Vagina (tissue), 2 donors: ENCODE measurements at regions not wholly inside any gene's neighbourhood (a gene's known extent, or its start where the extent isn't known, plus 50 kb on each side); places are given as distances from the start of the nearest gene placed in this dataset.

ENCODE experiments used
- DNase-seq, 2 donors: peaks; one replicate each; pipeline ENCODE4 v3.0.0-alpha.2; 2017; ENCODE audit errors: extremely low spot score in 2 of 2
- H3K27ac ChIP-seq: fragments of 200-600 bp; sonication (generic); one replicate; pipeline ENCODE4 v1.5.1; 2019
- H3K27me3 ChIP-seq: fragments of 200-600 bp; sonication (generic); one replicate; pipeline ENCODE4 v1.5.1; 2019
- H3K36me3 ChIP-seq, 2 donors: fragments of 200-600 bp; sonication (generic); one replicate each; pipeline ENCODE4 v1.5.1; 2017 to 2019
- H3K4me1 ChIP-seq: fragments of 200-600 bp; sonication (generic); one replicate; pipeline ENCODE4 v1.5.1; 2019
- H3K4me3 ChIP-seq, 2 donors: fragments of 200-600 bp; sonication (generic); 1 replicate in 1 of 2; 2 replicates in 1 of 2; pipeline ENCODE4 v1.5.1; 2016 to 2019
- H3K9me3 ChIP-seq: fragments of 200-600 bp; sonication (generic); one replicate; pipeline ENCODE4 v1.5.1; 2019
- POLR2A ChIP-seq, 2 donors: fragments of 450-650 bp; IDR thresholded peaks; one replicate each; pipeline ENCODE4 v1.6.1; 2017; ENCODE audit warnings: antibody characterized with exemption in 2 of 2, mild to moderate bottlenecking in 2 of 2, moderate library complexity in 2 of 2
- POLR2AphosphoS5 ChIP-seq, 2 donors: sonication (generic); formaldehyde crosslinking; IDR thresholded peaks; one replicate each; pipeline ENCODE4 v1.9.0; 2017; ENCODE audit warnings: antibody characterized with exemption in 2 of 2, mild to moderate bottlenecking in 2 of 2, low read depth in 1 of 2; ENCODE audit not compliant: insufficient read depth in 1 of 2
- intact Hi-C: fragments of 100-400 bp; cut with DNase I; formaldehyde crosslinking; loops from one replicate; pipeline ENCODE4 v1.15.1; 2023
- TF ChIP-seq, protein P1 (sequence below), 3 experiments: fragments of 450-650 bp in 2 of 3; fragments of 200-600 bp in 1 of 3; sonication (generic) in 1 of 3; IDR thresholded peaks; one replicate each; pipeline ENCODE4 v1.5.1; 2017 to 2019; ENCODE audit warnings: antibody characterized with exemption in 3 of 3, mild to moderate bottlenecking in 2 of 3, moderate library complexity in 2 of 3

DNA sequence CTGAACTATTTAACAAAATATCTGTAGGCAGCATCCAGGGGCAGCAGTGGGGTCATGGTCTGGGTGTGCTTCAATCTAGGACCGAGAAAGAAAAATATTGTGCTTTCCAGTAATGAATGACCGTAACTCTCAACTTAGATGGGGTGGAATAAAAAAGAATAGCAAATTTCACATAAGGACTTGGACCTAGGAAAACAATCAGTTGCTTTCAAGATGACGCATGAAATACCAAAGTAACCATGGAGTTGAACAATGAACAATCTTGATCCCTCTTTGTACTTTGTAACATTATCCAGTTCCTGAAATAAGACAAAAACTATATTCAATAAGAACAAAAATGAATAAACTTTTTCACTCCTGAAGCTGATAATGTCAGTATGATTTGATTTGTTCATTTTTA is 167.1 kb downstream of the C7orf25 start:
- Histone ChIP-seq H3K4me1 (peaks cover 5% of the 10 kb centered on the region), H3K27ac (no peak overlapping the region), H3K9me3 (no peaks in the 10 kb centered on the region), H3K36me3 (no peaks in the 10 kb centered on the region), H3K4me3 (no peak overlapping the region), H3K27me3 (no peaks in the 10 kb centered on the region)
- no peak for DNase-seq
- TF ChIP-seq POLR2A (IDR thresholded peaks at IDR 0.05) (no peak), POLR2AphosphoS5 (IDR thresholded peaks at IDR 0.05; ENCODE audit: insufficient read depth in 1 of 2, low read depth in 1 of 2) (no peak)
- TF ChIP-seq, protein P1, sequence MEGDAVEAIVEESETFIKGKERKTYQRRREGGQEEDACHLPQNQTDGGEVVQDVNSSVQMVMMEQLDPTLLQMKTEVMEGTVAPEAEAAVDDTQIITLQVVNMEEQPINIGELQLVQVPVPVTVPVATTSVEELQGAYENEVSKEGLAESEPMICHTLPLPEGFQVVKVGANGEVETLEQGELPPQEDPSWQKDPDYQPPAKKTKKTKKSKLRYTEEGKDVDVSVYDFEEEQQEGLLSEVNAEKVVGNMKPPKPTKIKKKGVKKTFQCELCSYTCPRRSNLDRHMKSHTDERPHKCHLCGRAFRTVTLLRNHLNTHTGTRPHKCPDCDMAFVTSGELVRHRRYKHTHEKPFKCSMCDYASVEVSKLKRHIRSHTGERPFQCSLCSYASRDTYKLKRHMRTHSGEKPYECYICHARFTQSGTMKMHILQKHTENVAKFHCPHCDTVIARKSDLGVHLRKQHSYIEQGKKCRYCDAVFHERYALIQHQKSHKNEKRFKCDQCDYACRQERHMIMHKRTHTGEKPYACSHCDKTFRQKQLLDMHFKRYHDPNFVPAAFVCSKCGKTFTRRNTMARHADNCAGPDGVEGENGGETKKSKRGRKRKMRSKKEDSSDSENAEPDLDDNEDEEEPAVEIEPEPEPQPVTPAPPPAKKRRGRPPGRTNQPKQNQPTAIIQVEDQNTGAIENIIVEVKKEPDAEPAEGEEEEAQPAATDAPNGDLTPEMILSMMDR (IDR thresholded peaks at IDR 0.05): no peak
- intact Hi-C loops: no loop called here

GRCh38 chr7:42743077-42743858 is 168.6 kb downstream of the C7orf25 start:
- H3K27me3 ChIP-seq: no peaks in the 10 kb centered on the region
- no peak overlapping the region for H3K27ac ChIP-seq
- no peak for DNase-seq
- intact Hi-C loops: no loop called here
- TF ChIP-seq POLR2A (IDR thresholded peaks at IDR 0.05): no peak
- no peak for TF ChIP-seq POLR2AphosphoS5 (IDR thresholded peaks at IDR 0.05; ENCODE audit: insufficient read depth in 1 of 2, low read depth in 1 of 2)
- TF ChIP-seq, protein P1 (IDR thresholded peaks at IDR 0.05): no peak
- peaks cover 5% of the 10 kb centered on the region for H3K4me1 ChIP-seq
- no peak overlapping the region for H3K4me3 ChIP-seq
- no peaks in the 10 kb centered on the region for H3K9me3 ChIP-seq
- H3K36me3 ChIP-seq: no peaks in the 10 kb centered on the region

- no peak overlapping the region for H3K27ac ChIP-seq
- H3K4me3 ChIP-seq: no peak overlapping the region
- intact Hi-C loops: no loop called here
These were observed 169.6 kb downstream of the C7orf25 start for GRCh38 chr7:42742318-42742717.

DNA sequence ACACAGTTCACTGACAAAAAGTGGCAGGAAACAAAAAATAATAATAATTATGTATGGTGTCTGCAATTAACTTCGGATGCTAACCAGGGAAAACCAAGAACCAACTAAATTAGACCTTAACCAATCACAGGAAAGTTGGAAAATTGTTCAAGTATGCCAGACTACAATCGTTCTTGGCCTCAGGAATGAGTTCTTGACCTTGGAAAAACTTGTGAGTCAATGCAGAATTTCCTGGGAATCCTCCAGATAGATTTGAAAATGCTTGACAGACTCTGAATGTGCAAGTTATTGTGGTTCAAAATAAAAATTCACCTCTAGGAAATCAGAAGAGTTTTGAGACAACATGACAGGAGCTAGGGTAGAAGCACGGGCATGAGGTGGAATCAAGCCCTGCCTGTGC is 171.5 kb downstream of the C7orf25 start:
- Histone ChIP-seq H3K27ac (no peak overlapping the region), H3K4me1 (peaks cover 5% of the 10 kb centered on the region), H3K27me3 (no peaks in the 10 kb centered on the region), H3K4me3 (no peak overlapping the region), H3K9me3 (no peaks in the 10 kb centered on the region), H3K36me3 (no peaks in the 10 kb centered on the region)
- TF ChIP-seq, protein P1 (IDR thresholded peaks at IDR 0.05): no peak
- TF ChIP-seq POLR2A (IDR thresholded peaks at IDR 0.05) (no peak), POLR2AphosphoS5 (IDR thresholded peaks at IDR 0.05; ENCODE audit: insufficient read depth in 1 of 2, low read depth in 1 of 2) (no peak)
- intact Hi-C loops: no loop called here
- DNase-seq: no peak

More at GRCh38 chr7:42742318-42742717, 169.6 kb downstream of the C7orf25 start:
- Histone ChIP-seq H3K9me3 (no peaks in the 10 kb centered on the region), H3K36me3 (no peaks in the 10 kb centered on the region), H3K27me3 (no peaks in the 10 kb centered on the region), H3K4me1 (peaks cover 5% of the 10 kb centered on the region)
- no peak for DNase-seq
- TF ChIP-seq, protein P1 (IDR thresholded peaks at IDR 0.05): no peak

DNA sequence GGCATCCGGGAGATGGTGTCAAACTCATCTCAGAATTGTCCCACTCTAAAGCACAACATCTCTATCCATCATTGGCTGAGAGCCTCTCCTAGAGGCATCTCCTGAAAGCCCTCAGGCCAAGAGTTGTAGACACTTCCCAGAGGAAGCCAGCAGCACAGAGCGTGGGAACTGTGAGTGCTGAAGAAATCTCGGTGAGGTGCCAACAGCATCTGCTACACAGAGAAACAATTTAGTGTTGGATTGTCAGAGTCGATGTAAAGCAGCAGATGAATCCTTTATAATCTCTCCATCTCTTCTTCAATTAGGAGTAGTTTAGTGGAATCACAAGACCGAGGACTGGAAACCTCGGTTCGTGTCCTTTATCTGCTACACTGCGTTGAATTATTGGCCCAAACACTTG is 172.2 kb downstream of the C7orf25 start:
- no peaks in the 10 kb centered on the region for H3K27me3 ChIP-seq
- no peak for TF ChIP-seq POLR2A (IDR thresholded peaks at IDR 0.05)
- TF ChIP-seq POLR2AphosphoS5 (IDR thresholded peaks at IDR 0.05; ENCODE audit: insufficient read depth in 1 of 2, low read depth in 1 of 2): no peak
- TF ChIP-seq, protein P1 (IDR thresholded peaks at IDR 0.05): no peak
- peaks cover 5% of the 10 kb centered on the region for H3K4me1 ChIP-seq
- H3K27ac ChIP-seq: no peak overlapping the region
- intact Hi-C loops: no loop called here
- H3K9me3 ChIP-seq: no peaks in the 10 kb centered on the region
- H3K4me3 ChIP-seq: no peak overlapping the region
- H3K36me3 ChIP-seq: no peaks in the 10 kb centered on the region
- no peak for DNase-seq
